Stimulated activated naive CD4-positive, alpha-beta T cell treated with Interleukin-2 at 50 U/mL for 16 hours (primary cell): ENCODE measurements at regions not wholly inside any gene's neighbourhood (a gene's known extent, or its start where the extent isn't known, plus 50 kb on each side); places are given as distances from the start of the nearest gene placed in this dataset.

Experiments used
- DNase-seq: peaks from one replicate; lab custom pipeline; 2025; lab: John Stamatoyannopoulos, UW

DNA sequence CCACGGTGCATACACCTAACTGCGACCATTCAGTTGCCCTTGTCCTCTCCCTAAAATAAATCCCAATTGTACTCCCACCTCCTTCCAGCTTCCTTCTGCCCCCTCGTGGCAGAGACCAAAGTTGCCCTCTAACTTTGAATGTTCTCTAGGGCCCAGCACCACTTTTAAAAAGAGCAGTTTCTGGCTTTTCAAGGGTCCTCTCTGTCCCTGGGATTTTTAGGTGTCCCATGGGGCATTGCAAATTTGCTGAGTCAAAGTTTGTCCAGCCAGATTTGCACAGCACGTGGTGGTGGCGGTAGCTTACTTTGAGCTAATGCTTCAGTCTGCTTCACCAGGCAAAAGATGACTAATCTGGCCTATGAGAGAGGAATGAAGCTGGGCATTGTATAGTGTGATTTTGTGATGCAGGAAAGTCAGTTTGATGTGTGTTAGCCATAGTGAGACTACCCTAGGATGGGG, 100.2 kb downstream of the PERP start:
- DNase-seq, result no peak

- DNase-seq, result no peak
Observed at GRCh38 chr6:138008791-138009190, 98.4 kb downstream of the PERP start.

DNA sequence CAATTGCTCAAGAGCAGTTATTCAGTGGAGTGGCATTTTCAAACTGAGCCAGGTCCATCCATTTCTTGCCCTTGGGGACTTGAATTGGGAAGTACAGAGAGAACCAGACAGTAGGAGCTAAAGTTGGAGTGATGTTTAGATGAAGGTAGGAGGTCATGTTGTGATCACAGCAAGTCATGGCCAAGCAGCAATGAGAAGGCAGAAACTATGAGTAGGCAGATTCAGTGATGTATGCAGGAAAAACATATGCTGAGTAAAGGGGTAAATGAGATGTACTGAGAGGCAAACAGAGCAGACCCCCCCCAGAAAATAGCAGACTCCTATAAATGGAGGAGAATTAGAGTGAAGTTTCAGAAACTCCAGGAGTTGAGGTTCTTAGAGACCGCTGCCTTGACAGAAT, 95.8 kb downstream of the PERP start:
- DNase-seq, result no peak

- no peak for DNase-seq
Observed at GRCh38 chr6:138012682-138013081, 94.5 kb downstream of the PERP start.

GRCh38 chr6:138013959-138014358, 93.3 kb downstream of the PERP start:
- no peak for DNase-seq

DNA sequence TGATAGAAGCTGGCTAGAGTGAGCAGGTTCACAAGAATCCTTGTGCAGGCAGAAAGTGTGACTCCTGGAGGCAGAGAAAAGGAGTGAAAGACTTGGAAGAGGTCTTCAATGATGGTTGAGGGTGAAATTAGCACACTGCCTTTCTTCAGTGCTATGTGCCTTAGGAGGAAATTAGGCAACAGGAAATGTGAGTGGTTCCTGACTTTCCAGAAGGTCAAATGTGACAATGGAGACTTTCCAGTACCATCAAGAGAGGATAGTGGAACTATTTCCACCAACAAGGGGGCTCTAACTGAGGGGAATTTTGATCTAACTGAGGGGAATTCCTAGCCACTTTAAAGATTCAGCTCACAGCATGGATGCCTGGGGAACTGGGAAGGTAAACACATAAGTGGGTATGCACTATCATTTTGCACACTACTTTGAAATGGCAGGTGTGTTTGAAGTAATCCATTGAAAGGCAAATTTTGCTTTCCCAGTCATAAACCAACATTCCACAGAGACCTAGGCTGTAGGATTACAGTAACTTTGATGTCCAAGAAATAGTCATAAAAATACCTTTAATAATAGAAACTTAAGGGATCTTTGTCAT, 90.0 kb downstream of the PERP start:
- DNase-seq, result no peak

- no peak for DNase-seq
Observed at GRCh38 chr6:138018297-138018696, 88.9 kb downstream of the PERP start.

DNA sequence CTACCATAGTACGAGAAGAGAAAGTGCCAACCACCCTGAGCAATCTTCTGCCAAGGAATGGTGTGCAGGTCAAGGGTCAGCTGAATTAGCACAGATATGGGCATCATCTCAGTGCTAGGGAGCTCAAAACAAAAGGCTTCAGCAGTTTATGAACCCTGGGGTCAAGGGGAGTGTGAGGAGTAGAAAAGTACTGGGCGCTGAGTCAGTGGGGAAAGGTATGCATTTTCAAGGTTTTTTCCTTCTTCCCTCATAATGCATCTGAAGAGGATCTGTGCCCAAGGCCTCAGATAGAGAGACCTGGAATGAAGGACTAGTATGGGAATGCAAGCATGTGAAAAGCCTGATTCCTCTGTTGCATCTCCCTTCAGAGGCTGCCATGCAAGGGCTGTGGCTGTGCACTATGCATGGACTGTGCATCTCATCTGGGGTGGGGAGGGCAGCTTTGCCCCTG, 81.7 kb downstream of the PERP start:
- no peak for DNase-seq

DNA sequence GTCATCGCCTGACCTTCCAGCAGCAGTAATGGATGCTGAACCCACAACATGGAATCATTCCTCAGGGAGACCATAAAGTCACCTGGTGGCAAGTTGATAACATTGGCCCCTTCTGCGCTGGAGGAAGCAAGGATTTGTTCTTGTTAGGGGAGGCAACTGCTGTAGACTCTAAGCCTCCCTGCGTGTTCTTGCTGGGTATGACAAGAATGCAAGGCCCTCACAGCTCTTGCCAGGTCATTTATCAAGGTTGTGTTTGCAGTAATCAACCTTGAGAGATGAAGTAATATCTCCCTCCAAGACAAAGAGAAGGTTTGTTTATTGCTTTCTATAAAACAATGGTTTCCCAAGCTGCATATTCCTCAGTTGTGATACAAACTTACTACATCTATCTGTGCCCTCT, 80.9 kb downstream of the PERP start:
- DNase-seq, result no peak

DNA sequence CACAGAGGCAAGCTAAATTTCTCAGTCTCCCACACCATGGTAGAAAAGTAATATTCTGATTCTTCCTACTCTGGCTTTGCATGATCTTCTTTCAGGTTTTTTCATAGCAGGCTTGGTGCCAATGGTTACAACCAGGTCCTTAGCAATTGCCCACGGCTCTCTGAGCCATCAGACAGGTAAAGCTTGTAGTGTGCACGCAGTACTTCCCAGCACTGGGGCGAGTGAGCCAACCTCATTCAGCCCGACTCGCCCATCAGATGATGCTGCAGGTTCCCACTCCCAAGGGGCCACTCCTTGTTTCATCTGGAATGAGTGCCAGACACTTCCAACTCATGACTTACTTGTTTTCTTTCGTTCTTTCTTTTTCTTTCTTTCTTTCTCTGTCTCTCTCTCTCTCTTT, 78.3 kb downstream of the PERP start:
- no peak for DNase-seq

DNA sequence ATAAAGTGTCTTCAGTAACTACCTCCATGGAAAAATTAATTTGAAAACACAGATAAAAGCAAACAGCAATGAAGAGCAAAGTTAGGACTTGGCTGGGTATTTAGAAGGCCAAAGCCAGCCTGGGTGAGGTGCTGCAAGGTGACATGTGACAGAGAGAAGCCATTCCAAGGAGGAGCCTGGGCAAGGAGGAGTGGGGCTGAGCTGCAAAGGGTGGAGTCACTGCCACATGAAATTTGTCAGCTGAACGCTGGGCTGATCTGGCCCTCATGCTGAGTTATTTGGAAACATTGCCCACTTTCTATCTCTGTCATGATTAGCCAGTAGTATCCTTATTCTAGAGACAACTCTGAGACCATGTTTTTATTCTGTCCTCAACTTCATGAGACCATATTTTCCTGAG, 76.3 kb downstream of the PERP start:
- DNase-seq, result no peak

- no peak for DNase-seq
Observed at GRCh38 chr6:138031417-138031816, 75.8 kb downstream of the PERP start.

- DNase-seq, result no peak
Observed at GRCh38 chr6:138031850-138032249, 75.4 kb downstream of the PERP start.

GRCh38 chr6:138032571-138032970, 74.6 kb downstream of the PERP start:
- DNase-seq, result no peak

- no peak for DNase-seq
Observed at GRCh38 chr6:138034229-138034628, 73.0 kb downstream of the PERP start.

DNA sequence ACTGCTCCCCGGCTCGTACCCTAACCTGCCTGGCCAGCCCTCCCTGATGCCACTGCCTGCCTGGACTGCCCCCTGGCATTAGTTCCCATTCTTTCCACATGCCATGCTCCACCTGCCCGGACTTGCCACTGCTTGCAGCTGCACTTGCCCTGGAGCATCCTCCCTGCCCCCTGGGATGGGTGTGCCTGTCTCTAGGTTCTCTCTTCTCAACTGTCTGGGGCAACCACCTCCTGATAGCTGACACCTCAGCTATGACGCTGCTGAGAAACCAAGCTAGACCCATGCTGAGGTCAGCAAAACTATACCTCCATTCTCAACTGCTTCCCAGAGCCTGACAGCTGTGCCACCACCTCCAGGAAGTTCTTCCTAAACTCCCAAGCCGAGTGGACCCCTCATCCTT, 72.1 kb downstream of the PERP start:
- DNase-seq, result no peak

GRCh38 chr6:138036111-138036510, 71.1 kb downstream of the PERP start:
- no peak for DNase-seq

DNA sequence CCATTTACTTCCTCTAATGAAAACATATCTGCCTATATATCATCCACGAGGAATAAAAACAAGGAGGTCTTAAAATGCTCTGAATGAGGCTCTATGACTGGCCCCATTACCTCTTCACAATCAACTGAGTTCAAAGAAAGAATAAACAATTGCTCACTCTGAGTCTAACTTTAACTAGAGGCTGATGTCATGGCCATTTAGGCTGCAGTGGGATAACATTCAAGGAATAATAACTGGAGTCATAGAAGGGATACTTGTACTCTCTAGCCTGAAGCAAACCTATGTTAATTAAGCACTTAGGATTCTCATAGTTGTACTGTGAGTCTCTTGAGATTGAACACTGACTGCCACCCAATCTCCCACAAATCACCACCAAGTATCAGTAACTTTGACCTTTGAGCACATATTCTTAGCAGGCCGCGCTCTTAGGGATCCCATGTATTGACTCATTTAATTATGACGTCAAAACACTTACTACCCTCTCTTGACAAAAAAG, 70.2 kb downstream of the PERP start:
- no peak for DNase-seq

GRCh38 chr6:138038142-138038870, 68.9 kb downstream of the PERP start:
- no peak for DNase-seq
